GM21515 (cell line): ENCODE measurements at regions not wholly inside any gene's neighbourhood (a gene's known extent, or its start where the extent isn't known, plus 50 kb on each side); places are given as distances from the start of the nearest gene placed in this dataset.
A peak's percentile ranks its signal among the peaks of the same experiment; 100 is the strongest.
"Not testable (repeated sequence)": the region's sequence is repeated elsewhere in the genome, so short reads cannot be mapped to it uniquely, and the experiment has no call there.

ENCODE experiments used
- ATAC-seq: cut with Tn5 transposase; IDR thresholded peaks from one replicate; pipeline ENCODE4 v1.9.1; 2021; ENCODE audit not compliant: unreplicated experiment

DNA sequence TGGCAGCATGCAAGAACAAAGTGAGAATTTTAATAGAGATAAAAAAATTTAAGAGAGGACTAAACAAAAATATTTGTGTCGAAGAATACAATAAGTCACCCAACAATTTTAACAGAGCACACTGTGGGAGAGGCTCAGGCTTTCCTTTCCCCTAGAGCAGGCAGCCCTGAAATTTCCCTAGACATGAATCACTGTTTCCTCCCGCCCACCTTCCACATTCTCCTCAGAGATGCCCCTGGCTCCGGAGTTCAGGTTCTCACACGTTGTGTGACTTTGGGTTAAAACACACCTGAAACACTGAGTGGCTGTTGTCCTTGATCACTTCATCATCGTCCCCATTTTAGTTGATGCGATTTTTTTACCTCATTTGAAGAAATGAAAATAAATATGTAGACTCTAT is 1231.1 kb downstream of the TMEM121 start:
- not testable (repeated sequence) for ATAC-seq

- ATAC-seq, result peak; percentile 53
These were observed 1235.8 kb downstream of the TMEM121 start for GRCh38 chr14:106761886-106762816.

DNA sequence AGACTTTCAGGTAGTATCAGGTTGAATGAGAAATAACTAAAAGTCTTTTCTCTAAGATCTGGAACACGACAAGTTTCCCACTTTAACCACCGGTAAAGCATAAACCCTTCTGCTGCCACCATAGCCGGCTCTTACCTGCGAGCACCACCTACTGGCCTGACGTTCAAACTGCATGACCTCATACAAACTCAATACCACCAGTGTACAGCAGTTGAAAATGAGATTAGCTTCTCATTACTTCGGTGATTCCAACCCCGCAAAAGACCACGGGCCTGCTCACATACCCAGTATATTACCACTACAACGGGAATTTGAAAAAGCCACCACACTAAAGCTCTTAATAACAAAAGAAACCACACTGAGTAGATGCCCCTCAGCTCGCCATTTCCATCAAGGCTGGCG is 1238.6 kb downstream of the TMEM121 start:
- ATAC-seq, result peak; percentile 47

GRCh38 chr14:106766145-106766544 is 1239.8 kb downstream of the TMEM121 start:
- no peak for ATAC-seq

DNA sequence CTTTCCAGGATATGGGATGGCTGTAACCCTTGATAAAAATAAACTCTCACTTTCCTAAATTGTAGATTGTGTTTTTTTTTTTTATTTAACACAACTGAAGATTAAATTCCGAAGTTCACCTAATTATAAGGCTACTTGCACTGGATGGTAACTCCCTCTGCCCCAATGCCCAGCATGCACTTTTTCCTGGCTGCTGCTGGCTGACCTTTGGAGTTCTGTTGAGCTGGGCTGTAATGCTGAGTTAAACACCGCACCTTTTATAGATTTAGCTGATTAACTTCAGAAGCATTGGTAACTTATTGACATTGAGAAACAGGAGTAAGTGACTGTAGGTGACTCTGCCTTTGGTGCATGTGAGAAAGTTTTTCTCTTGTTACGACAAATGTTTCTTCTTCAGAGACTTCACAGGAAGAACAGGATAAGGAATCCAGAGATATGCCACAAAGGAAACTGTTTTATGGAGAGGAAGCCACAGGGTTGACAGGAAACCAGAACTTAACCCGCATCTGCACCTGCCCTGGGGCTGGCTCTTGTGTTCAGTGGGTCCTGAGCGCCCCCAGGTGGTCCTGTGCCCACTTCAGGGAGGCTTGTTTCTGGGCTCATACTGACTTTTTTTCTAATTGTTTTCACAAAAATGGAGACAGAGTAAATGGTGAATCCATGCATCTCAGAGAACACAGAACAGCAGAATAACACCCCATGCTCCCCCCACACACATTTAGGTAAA is 1240.3 kb downstream of the TMEM121 start:
- ATAC-seq, result not testable (repeated sequence)

DNA sequence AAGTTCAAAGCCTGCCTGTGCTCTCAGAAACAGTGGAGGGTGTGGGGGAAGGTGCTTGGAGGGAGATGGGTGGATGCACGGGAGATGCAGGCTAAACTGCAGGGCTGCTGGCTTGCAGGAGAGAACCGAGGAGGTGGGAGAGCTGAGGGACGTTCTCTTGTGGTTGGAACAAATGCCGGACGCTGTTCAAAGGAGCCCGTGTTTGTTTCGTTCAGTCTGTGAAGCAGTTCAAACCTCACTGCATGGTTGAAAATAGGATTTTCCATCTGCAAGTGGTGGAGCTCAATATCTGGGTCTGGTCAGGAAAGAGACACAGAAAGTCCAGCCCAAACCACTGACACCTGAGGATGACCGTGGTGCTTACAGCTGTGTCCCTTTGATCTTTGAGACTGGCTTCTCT is 1241.8 kb downstream of the TMEM121 start:
- not testable (repeated sequence) for ATAC-seq

GRCh38 chr14:106768972-106769700 is 1242.8 kb downstream of the TMEM121 start:
- not testable (repeated sequence) for ATAC-seq

DNA sequence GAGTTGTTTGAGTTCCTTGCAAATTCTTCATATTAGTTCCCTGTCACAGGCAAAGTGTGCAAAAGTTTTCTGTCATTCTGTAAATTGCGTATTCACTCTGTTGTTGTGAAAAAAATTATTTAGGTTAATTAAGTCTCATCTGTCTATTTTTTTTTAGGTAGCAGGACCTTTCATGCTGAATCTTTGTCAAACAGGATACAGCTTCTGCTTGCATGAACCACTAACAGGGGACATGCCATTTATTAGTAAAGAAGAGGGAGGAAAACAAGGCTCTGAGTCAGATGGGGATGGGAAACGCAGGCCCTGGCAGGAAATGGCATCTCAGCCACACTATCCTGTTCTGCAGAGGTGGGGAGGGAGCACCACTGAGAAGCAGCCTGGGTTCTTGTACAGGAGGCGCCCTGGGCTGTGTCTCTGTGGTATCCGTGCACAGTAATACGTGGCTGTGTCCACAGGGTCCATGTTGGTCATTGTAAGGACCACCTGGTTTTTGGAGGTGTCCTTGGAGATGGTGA is 1243.8 kb downstream of the TMEM121 start:
- ATAC-seq, result not testable (repeated sequence)

GRCh38 chr14:106774889-106775480 is 1248.6 kb downstream of the TMEM121 start:
- ATAC-seq, result not testable (repeated sequence)

GRCh38 chr14:106776395-106776983 is 1250.1 kb downstream of the TMEM121 start:
- no peak for ATAC-seq

DNA sequence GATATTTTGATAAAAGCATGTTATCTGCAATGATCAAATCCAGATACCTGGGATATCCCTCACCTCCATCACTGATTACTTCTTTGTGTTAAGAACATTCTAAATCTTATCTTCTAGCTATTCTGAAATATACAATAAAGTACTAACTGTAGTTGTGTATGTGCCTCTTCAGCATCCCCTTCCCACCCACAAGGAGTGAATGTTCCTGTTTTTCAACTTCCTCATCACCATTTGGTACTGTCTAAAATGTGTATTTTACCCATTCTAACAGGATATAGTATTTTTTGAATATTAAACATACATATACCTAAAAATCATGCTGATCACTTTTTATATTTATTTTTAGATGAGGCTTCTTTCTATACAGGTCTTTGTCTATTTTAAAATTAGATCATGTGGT is 1252.6 kb downstream of the TMEM121 start:
- no peak for ATAC-seq

- no peak for ATAC-seq
These were observed 1260.3 kb downstream of the TMEM121 start for GRCh38 chr14:106786697-106787096.

- ATAC-seq, result no peak
These were observed 1261.2 kb downstream of the TMEM121 start for GRCh38 chr14:106787626-106788025.

DNA sequence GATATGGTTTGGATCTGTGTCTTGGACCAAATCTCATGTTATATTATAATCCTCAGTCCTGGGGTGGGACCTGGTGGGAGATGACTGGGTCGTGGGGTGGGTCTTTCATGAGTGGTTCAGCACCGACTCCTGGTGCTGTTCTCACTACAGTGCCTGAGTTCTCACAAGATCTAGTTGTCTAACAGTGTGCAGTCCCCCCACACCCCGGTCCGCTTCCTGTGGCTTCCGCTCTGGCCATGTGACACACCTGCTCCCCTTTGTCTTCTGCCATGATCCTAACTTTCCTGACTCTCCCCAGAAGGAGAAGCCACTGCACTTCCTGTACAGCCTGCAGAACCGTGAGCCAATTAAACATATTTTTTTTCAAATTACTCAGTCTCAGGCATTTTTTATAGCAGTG is 1262.2 kb downstream of the TMEM121 start:
- ATAC-seq, result no peak

GRCh38 chr14:106789318-106789717 is 1262.9 kb downstream of the TMEM121 start:
- ATAC-seq, result no peak

- ATAC-seq, result no peak
These were observed 1264.0 kb downstream of the TMEM121 start for GRCh38 chr14:106790189-106791036.

DNA sequence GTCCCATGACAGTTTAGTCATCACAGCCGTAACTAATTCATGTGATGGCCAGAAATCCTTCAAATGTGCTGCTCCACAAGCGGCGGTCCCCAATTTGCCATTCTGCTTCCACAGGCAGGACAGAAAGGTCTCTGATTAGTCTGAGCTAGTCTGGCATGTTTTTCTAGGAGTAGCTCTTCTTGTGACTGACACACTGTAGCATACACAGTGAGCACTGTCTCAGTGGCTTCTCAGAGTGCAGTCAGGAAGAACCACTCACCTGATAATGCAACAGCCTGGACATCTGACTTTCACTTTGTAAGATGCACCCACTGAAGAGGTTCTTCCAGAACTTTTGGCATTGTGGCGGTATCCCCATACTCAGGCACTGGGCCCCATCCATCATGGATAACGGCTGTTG is 1266.2 kb downstream of the TMEM121 start:
- no peak for ATAC-seq

DNA sequence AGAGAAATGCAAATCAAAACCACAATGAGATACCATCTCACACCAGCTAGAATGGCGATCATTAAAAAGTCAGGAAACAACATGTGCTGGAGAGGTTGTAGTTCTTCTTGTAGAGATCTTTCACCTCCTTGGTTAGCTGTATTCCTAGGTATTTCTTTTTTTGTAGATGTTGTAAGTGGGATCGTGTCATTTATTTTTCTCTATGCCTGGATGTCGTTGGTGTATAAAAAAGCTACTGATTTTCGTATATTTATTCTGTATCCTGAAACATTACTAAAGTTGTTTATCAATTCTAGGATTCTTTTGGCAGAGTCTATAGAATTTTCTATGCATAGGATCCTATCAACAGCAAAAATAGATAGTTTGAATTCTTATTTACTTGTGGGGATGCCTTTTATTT is 1271.8 kb downstream of the TMEM121 start:
- not testable (repeated sequence) for ATAC-seq
